SHP77 treated with DMSO at 0.1 percent for 48 hours (cell line): ENCODE measurements at regions not wholly inside any gene's neighbourhood (a gene's known extent, or its start where the extent isn't known, plus 50 kb on each side); places are given as distances from the start of the nearest gene placed in this dataset.
"Not testable (repeated sequence)": the region's sequence is repeated elsewhere in the genome, so short reads cannot be mapped to it uniquely, and the experiment has no call there.

Source experiments
- DNase-seq: peaks from one replicate; lab custom pipeline; 2025; lab: John Stamatoyannopoulos, UW

DNA sequence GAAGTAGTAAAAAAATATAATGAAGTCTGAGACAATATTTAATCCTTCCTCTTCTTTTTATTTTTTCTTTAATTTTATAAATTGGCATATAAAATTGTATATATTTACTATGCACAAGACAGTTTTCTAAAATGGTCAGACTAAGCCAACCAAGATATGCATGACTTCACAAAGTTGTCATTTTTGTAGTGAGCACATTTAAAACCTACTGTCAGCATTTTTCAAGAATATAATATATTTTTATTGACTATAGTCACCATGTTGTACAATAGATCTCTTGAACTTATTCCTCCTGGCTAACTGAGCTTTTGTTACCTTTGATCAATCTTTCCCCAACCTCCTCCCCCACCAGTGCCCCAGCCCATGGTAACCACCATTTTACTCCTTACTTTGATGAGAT is 129.2 kb downstream of the ATP6V1G3 start:
- DNase-seq = no peak

DNA sequence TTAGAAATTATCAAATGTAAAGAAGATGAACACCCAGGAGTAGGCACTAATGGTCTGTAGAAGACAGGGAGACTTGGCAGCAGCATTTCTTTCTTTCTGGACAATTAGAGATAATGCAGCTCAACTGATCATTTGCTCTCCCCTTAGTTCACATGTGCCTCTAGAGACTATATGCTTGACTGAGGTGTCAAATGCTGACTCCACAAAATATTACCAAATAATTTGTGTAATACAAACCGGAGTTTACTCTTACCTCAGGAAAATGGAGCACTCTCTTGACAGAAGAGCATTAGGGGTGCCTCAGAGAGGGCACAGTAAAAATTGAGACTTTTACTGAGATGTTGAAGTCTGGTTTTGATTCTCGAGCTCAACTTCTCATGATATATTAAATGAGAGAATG is 131.8 kb downstream of the ATP6V1G3 start:
- no peak for DNase-seq

DNA sequence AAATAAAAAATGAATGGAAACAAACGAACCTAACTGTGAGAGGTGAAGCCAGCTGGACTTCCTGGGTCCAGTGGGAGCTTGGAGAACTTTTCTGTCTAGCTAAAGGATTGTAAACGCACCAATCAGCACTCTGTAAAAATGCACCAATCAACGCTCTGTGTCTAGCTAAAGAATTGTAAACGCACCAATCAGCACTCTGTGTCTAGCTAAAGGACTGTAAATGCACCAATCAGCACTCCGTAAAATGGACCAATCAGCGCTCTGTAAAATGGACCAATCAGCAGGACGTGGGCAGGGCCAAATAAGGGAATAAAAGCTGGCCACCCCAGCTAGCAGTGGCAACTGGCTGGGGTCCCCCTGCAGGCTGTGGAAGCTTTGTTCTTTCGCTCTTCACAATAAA is 135.8 kb downstream of the ATP6V1G3 start:
- not testable (repeated sequence) for DNase-seq

DNA sequence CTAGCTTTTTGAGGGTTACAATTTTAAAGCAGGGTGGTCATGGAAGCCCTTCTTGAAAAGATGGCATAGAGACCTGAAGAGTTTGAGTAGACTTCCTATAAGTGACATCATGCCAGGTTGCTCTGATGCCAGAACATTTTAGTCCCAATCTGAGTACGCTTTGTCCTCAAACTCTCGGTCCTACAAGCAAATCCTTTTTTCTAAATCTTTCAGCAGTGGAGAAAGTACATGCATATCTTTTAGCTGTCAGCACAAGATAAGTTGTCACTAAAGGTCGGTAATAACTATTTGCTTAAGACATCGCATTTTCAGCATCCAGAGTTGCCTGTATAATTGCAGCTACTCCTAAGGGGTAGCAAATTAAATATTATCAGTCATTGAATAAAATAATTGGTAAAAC is 140.4 kb downstream of the ATP6V1G3 start:
- no peak for DNase-seq

DNA sequence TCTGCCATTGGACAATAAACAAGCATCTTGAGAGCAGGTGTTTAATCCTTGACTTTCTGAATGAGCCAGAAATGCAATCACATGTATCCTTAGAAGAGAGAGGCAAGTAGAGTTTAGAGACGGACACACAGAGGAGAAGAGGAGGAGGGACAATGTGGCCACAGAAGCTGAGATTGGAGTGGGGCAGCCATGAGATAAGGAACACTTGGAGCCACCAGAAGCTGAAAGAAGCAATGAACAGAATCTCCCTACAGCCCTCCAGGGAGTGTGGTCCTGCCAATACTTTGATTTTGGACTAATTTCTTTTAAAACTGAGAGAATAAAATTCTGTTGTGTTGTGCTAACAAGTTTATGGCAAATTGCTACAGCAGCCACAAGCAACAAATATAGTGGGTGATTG is 141.0 kb downstream of the ATP6V1G3 start:
- no peak for DNase-seq

DNA sequence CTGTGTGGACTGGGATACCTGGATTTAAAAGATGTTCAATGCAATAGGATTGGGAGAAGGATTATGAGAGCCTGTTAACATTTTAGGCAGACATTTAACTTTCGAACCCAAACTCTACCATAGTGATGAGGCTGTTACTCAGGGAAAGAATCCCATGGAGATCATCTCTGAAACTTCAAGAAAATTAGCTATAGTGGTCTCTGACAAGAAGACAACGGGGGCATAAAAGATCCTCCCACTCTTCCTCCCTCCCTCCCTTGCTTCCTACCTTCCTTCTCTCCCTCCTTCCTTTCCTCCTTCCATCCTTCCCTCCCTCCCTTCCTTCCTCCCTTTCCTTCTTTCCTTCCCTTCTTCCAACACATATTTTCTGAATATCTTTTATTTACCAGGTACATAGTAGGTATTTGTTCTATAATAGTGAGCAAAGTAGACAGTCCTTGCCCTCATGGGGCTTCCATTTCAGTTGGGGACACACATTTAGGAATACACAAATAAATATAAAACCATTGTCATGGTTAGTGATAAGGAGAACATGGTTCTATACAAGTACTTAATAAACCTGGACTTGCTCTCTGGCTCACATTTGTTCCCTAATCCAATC is 143.2 kb downstream of the ATP6V1G3 start:
- no peak for DNase-seq

DNA sequence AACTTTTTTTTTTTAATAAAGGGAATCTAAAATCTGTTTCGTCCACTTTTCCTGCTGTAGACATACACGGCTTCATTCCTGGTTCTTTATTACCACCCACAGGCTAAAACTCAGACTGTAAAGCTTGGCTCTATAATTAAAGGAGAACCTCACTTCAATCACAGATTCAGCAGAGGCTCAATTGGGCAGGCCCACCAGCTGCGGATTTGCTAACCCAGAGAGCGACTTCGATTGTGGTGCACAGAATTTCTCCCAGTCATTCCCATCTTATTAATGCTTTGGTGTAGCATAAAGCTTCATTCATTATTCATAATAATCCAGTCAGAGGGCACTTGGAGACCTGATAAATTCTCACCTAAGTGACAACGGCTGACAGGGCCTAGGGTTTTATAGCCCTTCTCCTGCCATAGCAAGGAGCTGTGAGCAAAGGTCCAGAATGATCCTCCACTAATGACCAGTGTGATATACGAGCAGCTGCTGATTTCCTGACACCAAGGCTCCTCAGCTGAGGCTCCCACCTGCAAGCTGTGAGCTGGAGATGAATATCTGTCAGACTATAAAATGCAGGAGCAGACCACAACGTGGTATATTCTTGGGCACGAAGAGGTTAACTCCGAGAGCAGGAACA is 149.0 kb downstream of the ATP6V1G3 start:
- no peak for DNase-seq

DNA sequence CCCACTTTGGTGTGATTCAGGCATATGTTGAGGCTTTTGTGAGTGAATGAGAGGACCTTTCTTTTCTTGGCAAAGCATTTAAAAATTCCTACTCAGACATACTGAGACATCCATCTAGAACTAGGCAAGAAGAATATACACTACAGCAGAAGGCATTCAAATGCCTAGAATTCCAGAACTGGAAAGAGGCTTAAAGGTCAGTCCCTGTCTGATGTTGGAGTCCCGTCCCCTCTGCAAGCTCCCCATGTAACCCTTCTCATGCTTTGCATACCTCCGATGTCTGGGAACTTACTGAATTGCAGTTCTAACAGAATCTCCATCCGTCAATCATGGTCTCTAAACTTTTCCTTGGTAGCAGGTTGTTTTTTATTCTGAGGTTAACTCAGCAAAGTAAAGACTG is 152.9 kb downstream of the ATP6V1G3 start:
- no peak for DNase-seq

DNA sequence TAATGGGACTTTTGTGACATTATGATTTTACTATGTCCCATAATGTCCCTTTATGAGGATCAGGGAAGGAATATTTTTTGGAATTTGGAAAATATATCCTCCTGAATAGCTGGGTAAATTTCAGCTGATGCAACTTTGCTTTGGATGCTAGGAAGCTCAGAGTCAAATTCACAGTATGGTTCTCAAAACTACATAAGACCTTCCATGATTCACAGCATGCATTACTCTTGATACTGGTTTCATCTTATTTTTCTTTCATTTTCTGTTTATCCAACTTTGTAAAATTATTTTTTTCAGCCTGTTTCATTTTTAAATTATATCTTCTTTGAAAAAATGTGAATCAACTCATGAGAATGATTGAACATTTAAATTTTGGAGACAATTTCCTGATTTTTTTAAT is 160.2 kb downstream of the ATP6V1G3 start:
- no peak for DNase-seq

DNA sequence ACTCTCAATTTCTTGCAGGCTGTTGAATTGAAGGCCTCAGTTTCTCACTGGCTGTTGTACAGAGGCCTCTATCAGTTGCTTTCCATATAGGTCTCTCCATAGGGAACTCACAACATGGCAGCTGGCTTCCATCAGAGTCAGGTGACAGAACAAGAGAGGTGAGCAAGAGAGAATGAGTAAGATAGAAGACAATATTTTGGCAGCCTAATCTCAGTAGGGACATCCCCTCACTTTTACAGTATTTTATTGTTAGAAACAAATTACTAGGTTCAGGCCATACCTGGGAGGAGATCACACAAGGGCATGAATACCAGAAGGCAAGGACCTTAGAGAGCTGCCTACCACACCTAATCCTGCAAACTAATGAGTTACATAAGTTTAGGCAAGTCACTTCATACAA is 162.8 kb downstream of the ATP6V1G3 start:
- DNase-seq = no peak

DNA sequence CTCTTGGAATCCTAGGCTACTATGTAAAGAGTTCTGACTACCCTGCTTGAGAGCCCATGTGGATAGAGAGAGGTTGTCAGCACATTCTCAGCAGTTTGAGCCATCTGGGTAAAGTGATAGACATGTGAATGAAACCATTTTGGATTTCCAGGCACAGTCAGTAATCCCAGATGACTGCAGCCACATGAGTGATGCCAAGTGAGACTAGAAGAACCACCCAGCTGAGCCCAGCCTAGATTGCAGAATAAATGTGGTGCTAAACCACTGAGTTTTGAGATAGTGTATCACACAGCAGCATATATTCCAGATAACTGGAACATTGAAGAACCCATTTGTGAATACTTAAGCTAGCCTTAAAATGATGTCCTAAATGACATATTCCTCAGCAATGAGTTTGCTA is 166.2 kb downstream of the ATP6V1G3 start:
- no peak for DNase-seq

DNA sequence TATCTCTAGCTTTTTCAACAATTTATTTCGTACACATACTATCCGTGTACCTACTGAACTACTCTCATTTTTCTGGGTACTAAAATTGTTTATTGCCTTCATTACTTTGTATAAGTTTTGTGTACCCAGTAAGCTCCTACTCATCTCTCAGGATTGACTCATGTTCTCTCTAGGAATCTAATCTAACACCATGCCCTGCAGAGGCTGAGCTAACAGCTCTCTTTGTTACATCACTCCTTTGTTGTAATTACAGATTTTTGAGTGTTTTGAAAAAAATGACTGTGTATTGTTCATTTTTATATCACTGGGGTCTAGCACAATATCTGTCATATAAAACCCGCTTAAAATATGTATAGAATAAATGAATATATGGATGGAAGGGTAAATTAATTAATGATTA is 167.1 kb downstream of the ATP6V1G3 start:
- no peak for DNase-seq
